GM23338 (cell line): ENCODE measurements at regions not wholly inside any gene's neighbourhood (a gene's known extent, or its start where the extent isn't known, plus 50 kb on each side); places are given as distances from the start of the nearest gene placed in this dataset.
A peak's percentile ranks its signal among the peaks of the same experiment; 100 is the strongest.

Source experiments
- ATAC-seq: fragments of 200-7000 bp; cut with Tn5 transposase; 3 replicates; pipeline ENCODE4 v1.9.1; 2020
- DNase-seq: peaks from one replicate; pipeline ENCODE4 v3.0.0-alpha.2; 2015; ENCODE audit warnings: low spot score
- H2AFZ ChIP-seq: fragments of 200-600 bp; sonication (generic); 2 replicates; pipeline ENCODE4 v1.8.0; 2016; ENCODE audit warnings: antibody characterized with exemption, mild to moderate bottlenecking, moderate library complexity
- H3F3A ChIP-seq: fragments of 200-600 bp; sonication (generic); replicated peaks from 2 replicates; pipeline ENCODE4 v1.8.0; 2017; ENCODE audit warnings: antibody characterized with exemption, mixed run types, low read depth
- H3K27ac ChIP-seq: fragments of 200-600 bp; sonication (generic); 2 replicates; pipeline ENCODE4 v1.6.1; 2016; ENCODE audit warnings: low read depth
- H3K27me3 ChIP-seq: fragments of 200-600 bp; sonication (generic); 2 replicates; pipeline ENCODE4 v1.8.0; 2016; ENCODE audit warnings: mild to moderate bottlenecking, mixed run types, moderate library complexity; ENCODE audit not compliant: insufficient read depth
- H3K36me3 ChIP-seq: fragments of 200-600 bp; sonication (generic); 2 replicates; pipeline ENCODE4 v1.8.0; 2016; ENCODE audit warnings: mild to moderate bottlenecking; ENCODE audit not compliant: insufficient read depth
- H3K4me1 ChIP-seq: fragments of 200-600 bp; sonication (generic); 2 replicates; pipeline ENCODE4 v1.8.0; 2016; ENCODE audit warnings: mild to moderate bottlenecking, moderate library complexity; ENCODE audit not compliant: insufficient read depth
- H3K4me2 ChIP-seq: fragments of 200-600 bp; sonication (generic); 2 replicates; pipeline ENCODE4 v1.7.1; 2017; ENCODE audit warnings: mixed run types
- H3K4me3 ChIP-seq: fragments of 200-600 bp; sonication (generic); 2 replicates; pipeline ENCODE4 v1.6.1; 2016; ENCODE audit warnings: mixed run types
- H3K79me2 ChIP-seq: fragments of 200-600 bp; sonication (generic); replicated peaks from 2 replicates; pipeline ENCODE4 v1.8.0; 2017; ENCODE audit warnings: mild to moderate bottlenecking; ENCODE audit not compliant: insufficient read depth
- H3K9me2 ChIP-seq: fragments of 200-600 bp; sonication (generic); 2 replicates; pipeline ENCODE4 v1.8.0; 2017; ENCODE audit not compliant: insufficient read depth
- H4K20me1 ChIP-seq: fragments of 200-600 bp; sonication (generic); replicated peaks from 2 replicates; pipeline ENCODE4 v1.8.0; 2017; ENCODE audit warnings: mild to moderate bottlenecking; ENCODE audit not compliant: insufficient read depth
- H3K27ac Mint-ChIP-seq: 2 replicates; pipeline ENCODE4 v1.8.0; 2020; ENCODE audit warnings: inconsistent platforms, mild to moderate bottlenecking, moderate library complexity, mixed read lengths
- H3K27me3 Mint-ChIP-seq: 3 replicates; pipeline ENCODE4 v1.8.0; 2022; ENCODE audit warnings: low read depth, mild to moderate bottlenecking, moderate library complexity, mixed read lengths, inconsistent platforms; ENCODE audit not compliant: insufficient read depth, poor library complexity
- H3K36me3 Mint-ChIP-seq: 3 replicates; pipeline ENCODE4 v1.8.0; 2021; ENCODE audit warnings: low read depth, mild to moderate bottlenecking, inconsistent platforms, moderate library complexity, mixed read lengths
- H3K4me1 Mint-ChIP-seq: 3 replicates; pipeline ENCODE4 v1.8.0; 2020; ENCODE audit warnings: mild to moderate bottlenecking, inconsistent platforms, mixed read lengths
- H3K4me3 Mint-ChIP-seq: 3 replicates; pipeline ENCODE4 v1.8.0; 2021; ENCODE audit warnings: moderate library complexity, mild to moderate bottlenecking, inconsistent platforms, mixed read lengths
- H3K9me3 Mint-ChIP-seq: 3 replicates; pipeline ENCODE4 v1.8.0; 2020; ENCODE audit warnings: moderate library complexity, mild to moderate bottlenecking, inconsistent platforms, mixed read lengths
- CTCF ChIP-seq, 2 experiments: fragments of 200-600 bp in 1 of 2; sonication (generic) in 1 of 2; conservative IDR thresholded peaks; 2 replicates each; pipeline versions ENCODE4 v1.5.1 to v1.6.1; 2016 to 2017; ENCODE audit warnings: antibody characterized with exemption in 2 of 2, low read depth in 2 of 2, mild to moderate bottlenecking in 2 of 2, moderate library complexity in 1 of 2
- EZH2 ChIP-seq: fragments of 200-600 bp; sonication (generic); IDR thresholded peaks from one replicate; pipeline ENCODE4 v1.8.0; 2017; ENCODE audit warnings: antibody characterized with exemption, mild to moderate bottlenecking, low read depth; ENCODE audit not compliant: unreplicated experiment
- EZH2phosphoT487 ChIP-seq: fragments of 200-600 bp; sonication (generic); IDR thresholded peaks from one replicate; pipeline ENCODE4 v1.8.1; 2018; ENCODE audit warnings: antibody characterized with exemption; ENCODE audit not compliant: unreplicated experiment
- ZNF114 ChIP-seq: fragments of 250-450 bp; sonication (Bioruptor Pico); IDR thresholded peaks from 2 replicates; pipeline ENCODE4 v1.5.0; 2020; ENCODE audit warnings: mild to moderate bottlenecking, moderate library complexity
- TF ChIP-seq, protein P1 (sequence below): fragments of 250-450 bp; sonication (Bioruptor Pico); IDR thresholded peaks from 2 replicates; pipeline ENCODE4 v1.5.0; 2020; ENCODE audit warnings: mild to moderate bottlenecking, moderate library complexity

- H2AFZ ChIP-seq: no peak overlapping the region
- Mint-ChIP-seq H3K27me3 (peaks cover 99% of the 10 kb centered on the region), H3K36me3 (no peaks in the 10 kb centered on the region; the same call in 2 of the 3 replicates), H3K4me3 (no peak overlapping the region), H3K27ac (no peak overlapping the region), H3K4me1 (peaks cover 20% of the 10 kb centered on the region), H3K9me3 (no peaks in the 10 kb centered on the region)
- H3F3A ChIP-seq: no peaks in the 10 kb centered on the region
- DNase-seq: peak; percentile 74
- no peaks in the 10 kb centered on the region for H4K20me1 ChIP-seq
- no peak for TF ChIP-seq ZNF114 (CRISPR knock-in tag)
- peak; percentile 20 for TF ChIP-seq EZH2
- peak; percentile 40 to 42 for TF ChIP-seq CTCF (conservative IDR thresholded peaks at IDR 0.05; ENCODE audit: low read depth in 2 of 2)
- TF ChIP-seq, protein P1, sequence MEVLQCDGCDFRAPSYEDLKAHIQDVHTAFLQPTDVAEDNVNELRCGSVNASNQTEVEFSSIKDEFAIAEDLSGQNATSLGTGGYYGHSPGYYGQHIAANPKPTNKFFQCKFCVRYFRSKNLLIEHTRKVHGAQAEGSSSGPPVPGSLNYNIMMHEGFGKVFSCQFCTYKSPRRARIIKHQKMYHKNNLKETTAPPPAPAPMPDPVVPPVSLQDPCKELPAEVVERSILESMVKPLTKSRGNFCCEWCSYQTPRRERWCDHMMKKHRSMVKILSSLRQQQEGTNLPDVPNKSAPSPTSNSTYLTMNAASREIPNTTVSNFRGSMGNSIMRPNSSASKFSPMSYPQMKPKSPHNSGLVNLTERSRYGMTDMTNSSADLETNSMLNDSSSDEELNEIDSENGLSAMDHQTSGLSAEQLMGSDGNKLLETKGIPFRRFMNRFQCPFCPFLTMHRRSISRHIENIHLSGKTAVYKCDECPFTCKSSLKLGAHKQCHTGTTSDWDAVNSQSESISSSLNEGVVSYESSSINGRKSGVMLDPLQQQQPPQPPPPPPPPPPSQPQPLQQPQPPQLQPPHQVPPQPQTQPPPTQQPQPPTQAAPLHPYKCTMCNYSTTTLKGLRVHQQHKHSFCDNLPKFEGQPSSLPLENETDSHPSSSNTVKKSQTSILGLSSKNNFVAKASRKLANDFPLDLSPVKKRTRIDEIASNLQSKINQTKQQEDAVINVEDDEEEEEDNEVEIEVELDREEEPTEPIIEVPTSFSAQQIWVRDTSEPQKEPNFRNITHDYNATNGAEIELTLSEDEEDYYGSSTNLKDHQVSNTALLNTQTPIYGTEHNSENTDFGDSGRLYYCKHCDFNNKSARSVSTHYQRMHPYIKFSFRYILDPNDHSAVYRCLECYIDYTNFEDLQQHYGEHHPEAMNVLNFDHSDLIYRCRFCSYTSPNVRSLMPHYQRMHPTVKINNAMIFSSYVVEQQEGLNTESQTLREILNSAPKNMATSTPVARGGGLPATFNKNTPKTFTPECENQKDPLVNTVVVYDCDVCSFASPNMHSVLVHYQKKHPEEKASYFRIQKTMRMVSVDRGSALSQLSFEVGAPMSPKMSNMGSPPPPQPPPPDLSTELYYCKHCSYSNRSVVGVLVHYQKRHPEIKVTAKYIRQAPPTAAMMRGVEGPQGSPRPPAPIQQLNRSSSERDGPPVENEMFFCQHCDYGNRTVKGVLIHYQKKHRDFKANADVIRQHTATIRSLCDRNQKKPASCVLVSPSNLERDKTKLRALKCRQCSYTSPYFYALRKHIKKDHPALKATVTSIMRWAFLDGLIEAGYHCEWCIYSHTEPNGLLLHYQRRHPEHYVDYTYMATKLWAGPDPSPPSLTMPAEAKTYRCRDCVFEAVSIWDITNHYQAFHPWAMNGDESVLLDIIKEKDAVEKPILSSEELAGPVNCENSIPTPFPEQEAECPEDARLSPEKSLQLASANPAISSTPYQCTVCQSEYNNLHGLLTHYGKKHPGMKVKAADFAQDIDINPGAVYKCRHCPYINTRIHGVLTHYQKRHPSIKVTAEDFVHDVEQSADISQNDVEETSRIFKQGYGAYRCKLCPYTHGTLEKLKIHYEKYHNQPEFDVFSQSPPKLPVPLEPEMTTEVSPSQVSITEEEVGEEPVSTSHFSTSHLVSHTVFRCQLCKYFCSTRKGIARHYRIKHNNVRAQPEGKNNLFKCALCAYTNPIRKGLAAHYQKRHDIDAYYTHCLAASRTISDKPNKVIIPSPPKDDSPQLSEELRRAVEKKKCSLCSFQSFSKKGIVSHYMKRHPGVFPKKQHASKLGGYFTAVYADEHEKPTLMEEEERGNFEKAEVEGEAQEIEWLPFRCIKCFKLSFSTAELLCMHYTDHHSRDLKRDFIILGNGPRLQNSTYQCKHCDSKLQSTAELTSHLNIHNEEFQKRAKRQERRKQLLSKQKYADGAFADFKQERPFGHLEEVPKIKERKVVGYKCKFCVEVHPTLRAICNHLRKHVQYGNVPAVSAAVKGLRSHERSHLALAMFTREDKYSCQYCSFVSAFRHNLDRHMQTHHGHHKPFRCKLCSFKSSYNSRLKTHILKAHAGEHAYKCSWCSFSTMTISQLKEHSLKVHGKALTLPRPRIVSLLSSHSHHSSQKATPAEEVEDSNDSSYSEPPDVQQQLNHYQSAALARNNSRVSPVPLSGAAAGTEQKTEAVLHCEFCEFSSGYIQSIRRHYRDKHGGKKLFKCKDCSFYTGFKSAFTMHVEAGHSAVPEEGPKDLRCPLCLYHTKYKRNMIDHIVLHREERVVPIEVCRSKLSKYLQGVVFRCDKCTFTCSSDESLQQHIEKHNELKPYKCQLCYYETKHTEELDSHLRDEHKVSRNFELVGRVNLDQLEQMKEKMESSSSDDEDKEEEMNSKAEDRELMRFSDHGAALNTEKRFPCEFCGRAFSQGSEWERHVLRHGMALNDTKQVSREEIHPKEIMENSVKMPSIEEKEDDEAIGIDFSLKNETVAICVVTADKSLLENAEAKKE (CRISPR knock-in tag): no peak
- no peak for TF ChIP-seq EZH2phosphoT487
- no peak overlapping the region for H3K4me3 ChIP-seq
- H3K27ac ChIP-seq: no peak overlapping the region
- H3K27me3 ChIP-seq: peaks cover 100% of the 10 kb centered on the region
- no peaks in the 10 kb centered on the region for H3K9me2 ChIP-seq
- H3K79me2 ChIP-seq: no peaks in the 10 kb centered on the region
- no peak overlapping the region for H3K4me2 ChIP-seq
- ATAC-seq: peak; percentile 84
- no peaks in the 10 kb centered on the region for H3K4me1 ChIP-seq
- H3K36me3 ChIP-seq: no peaks in the 10 kb centered on the region
Measured at GRCh38 chr22:22348127-22348814, 103.7 kb downstream of the VPREB1 start.
